CD4-positive, alpha-beta T cell treated with Interleukin-4 for 1 hour (primary cell): ENCODE measurements at regions not wholly inside any gene's neighbourhood (a gene's known extent, or its start where the extent isn't known, plus 50 kb on each side); places are given as distances from the start of the nearest gene placed in this dataset.

Experiments
- DNase-seq, 2 donors: peaks; one replicate each; pipeline ENCODE4 v3.0.0-alpha.2; 2020 to 2022

DNA sequence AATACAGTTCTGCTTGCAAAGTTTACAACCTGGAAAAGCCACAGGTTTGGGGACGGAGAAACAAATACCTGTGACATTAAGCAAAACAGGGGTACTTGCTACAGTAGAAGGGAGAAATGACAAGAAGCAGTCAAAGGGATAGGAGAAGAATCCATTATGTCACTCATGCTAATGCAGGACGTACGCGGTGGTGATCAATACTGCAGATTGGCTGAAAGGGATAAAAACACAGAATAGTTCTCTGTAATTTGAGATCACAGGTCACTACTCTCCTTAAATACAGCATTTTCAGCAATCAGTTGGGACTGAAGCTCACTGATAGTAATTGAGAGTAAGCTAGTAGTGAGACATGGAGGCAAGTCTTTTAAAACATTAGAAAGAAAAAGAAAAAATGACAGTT, 130.3 kb upstream of the MTAP start:
- DNase-seq: no peak

GRCh38 chr9:21672761-21673160, 129.7 kb upstream of the MTAP start:
- no peak for DNase-seq

DNA sequence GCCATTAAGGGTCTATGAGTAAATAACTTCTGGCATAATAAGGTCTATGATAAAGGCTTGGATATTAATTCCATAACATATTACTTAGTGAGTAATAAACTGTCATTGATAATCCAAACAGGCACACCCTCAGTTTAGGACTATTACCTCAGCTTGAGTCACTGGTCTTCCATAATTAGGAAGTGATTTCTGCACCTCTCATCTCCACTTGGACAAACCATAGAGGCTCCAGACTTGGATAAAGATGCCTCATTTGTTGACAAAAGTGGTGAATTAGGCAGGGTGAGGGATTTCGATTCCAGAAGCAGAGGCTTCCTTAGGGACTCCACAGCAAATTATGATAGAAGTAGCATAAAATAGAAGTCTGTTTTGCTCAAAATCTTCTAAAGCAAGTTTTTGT, 127.5 kb upstream of the MTAP start:
- no peak for DNase-seq

DNA sequence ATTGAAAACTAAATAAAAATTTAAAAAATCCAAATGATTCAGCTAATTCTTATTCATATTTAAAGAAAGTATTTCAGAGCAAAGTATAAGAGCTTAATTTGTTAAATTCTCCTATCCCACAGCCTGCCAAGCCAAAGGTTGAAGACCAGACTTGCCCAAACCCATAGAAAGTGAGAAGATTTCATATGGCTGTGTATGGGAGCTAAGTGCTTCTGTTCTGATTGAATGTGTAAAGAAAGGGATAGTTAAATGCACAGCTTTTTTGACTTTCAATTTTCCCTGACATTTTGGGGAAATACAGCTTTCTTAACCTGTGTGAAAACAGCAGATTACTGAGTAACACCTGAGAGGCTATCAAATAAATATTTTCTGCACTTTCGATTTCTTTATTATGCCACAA, 125.0 kb upstream of the MTAP start:
- no peak for DNase-seq

- DNase-seq: no peak
These were observed 124.6 kb upstream of the MTAP start for GRCh38 chr9:21677834-21678233.

- DNase-seq: no peak
These were observed 123.0 kb upstream of the MTAP start for GRCh38 chr9:21679432-21679831.

DNA sequence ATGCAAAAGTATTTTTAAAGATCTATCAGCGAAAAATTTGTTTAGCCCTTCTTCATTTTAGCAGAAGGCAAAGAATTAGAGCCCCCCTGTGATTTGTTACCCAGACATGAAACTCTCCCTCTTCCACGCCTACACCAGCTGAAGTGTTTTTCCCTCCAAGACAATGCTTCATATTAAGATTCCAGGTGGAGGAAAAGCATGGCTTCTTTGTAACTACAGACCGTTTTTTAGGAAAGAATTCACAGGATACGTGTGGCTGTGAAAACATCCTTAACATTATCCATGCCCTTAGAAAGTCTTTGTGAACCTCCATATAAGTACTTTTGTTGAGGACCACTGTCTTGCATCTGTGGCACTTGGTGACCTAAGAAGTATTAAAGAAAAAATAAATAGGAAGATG, 121.8 kb upstream of the MTAP start:
- DNase-seq: no peak

- DNase-seq: no peak
These were observed 120.8 kb upstream of the MTAP start for GRCh38 chr9:21681641-21682040.

- no peak for DNase-seq
These were observed 120.1 kb upstream of the MTAP start for GRCh38 chr9:21682381-21682780.

DNA sequence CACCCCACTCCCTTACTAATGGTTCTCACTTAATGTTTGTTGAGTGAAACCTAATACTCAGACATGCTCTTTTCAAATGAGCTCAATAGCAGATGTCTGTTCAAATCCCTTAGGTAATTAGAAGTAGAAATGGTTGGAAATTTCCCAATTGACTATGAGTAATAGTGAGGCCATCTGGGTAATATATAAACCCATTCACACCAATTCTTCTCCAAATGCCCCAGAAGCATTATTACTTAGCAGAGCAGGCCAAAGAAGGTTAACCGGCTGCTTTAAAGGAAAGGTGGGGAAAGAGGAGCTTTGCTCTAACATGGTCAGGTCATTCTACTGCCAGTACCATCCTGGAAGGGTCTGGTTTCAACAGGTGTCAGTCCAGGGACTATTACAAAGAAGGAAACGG, 119.5 kb upstream of the MTAP start:
- DNase-seq: no peak

DNA sequence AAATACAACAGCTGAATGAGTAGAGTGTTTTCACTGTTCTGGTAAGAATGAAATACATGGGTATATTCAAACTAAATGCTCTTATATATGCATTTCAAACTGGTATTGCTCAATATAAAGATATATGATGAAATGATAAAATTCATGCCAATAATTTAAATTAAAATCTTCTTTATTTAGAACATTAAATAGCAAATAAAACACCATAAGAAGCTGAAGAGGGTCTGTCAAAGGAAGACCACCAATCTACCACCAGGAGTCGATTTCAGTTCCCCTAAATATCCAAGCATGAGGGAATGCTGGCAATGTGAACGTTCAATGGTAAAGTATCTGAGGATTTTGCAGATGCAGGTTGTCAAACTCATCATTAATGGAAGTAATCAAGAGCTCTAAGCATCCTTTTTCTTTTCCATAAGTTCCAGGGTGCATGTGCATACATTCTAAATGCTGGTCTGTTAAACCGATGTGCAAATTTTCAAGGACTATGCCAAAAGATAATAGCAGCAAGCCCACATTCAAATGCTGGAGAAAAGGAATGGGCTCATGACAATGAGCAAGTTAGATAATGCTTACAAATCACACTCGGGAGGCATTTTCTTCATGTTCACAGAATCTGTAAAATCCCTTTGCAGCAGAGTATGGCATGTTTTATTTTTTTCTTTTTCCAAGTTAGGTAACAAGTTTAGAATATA, 118.8 kb upstream of the MTAP start:
- no peak for DNase-seq

- no peak for DNase-seq
These were observed 118.2 kb upstream of the MTAP start for GRCh38 chr9:21684231-21684630.

GRCh38 chr9:21684831-21685362, 117.5 kb upstream of the MTAP start:
- DNase-seq: no peak

DNA sequence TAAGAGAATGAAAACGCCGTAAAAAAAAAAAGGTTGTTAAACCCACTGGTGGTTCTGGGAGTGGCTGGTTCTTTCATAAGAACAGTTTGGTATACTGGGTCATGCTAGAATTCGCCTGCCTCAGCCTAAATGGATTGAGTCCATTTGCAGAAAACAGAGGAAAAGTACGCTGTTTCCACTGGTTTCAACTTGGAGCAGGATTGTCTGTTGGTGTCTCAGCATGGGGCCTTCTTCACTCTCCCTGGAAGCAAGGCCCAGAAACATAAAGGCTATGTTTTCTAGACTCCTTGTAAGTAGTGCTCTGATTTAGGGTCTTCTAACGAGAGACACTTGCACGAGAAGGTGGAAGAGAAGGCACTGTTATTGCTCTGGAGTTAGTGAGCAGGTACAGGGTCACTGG, 116.9 kb upstream of the MTAP start:
- DNase-seq: no peak

GRCh38 chr9:21686738-21687137, 115.7 kb upstream of the MTAP start:
- no peak for DNase-seq

DNA sequence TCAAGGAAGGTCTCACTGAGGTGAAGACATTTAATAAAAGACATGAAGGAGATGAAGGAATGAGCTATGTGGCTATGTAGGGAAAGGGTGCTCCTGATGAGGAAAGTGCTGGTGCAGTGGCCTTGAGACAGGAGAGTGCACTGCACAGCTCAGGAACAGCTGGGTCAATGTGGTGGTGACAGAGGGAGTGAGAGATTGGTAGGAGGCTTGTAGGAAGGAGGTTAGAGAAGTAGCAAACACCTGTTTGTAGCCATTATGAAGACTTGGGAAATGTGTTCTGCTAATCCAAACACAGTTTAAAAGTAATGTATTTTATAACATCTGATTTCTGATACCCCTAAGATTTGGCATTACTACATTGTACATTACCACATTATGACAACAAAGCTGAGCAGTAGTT, 115.1 kb upstream of the MTAP start:
- no peak for DNase-seq

- no peak for DNase-seq
These were observed 114.0 kb upstream of the MTAP start for GRCh38 chr9:21688108-21689102.

- no peak for DNase-seq
These were observed 112.6 kb upstream of the MTAP start for GRCh38 chr9:21689854-21690253.

GRCh38 chr9:21690561-21690960, 111.9 kb upstream of the MTAP start:
- DNase-seq: no peak

GRCh38 chr9:21692390-21692789, 110.0 kb upstream of the MTAP start:
- DNase-seq: no peak

DNA sequence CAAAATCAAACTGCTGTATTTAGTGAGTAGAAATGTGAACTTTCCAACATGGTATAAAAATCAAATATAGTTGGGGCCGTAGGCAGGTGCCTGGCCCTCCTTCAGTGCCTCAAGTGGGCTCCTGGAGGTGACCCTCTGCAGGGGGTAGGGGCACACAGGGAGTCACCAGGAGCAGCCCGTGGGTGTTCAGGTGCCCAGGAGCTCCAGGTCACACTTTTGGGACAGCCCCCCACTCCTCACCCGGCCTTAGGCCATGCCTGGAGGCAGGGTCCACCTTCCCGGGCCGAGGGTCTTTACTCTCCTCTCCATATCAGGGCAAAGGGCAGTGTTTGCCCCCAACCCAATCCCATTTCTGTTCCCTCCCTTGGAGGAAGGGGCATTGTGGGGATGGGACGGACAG, 108.0 kb upstream of the MTAP start:
- no peak for DNase-seq

DNA sequence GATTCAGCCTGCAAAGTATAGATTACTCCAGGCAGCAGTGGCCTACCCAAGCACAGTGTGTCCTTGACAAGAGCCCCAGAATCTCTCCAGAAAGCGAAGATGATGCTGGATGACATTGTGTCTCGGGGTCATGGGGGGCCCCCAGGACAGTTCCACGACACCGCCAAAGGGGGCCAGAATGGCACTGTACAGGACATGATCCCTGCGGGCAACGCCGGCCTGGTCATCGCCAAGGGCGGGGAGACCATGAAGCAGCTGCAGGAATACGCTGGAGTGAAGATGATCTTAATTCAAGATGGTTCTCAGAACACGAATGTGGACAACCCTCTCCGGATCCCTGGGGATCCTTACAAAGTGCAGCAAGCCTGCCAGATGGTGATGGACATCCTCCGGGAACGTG, 107.0 kb upstream of the MTAP start:
- DNase-seq: no peak

- no peak for DNase-seq
These were observed 106.5 kb upstream of the MTAP start for GRCh38 chr9:21695874-21696341.

GRCh38 chr9:21696411-21696871, 106.0 kb upstream of the MTAP start:
- no peak for DNase-seq
